T1000 (cell line): ENCODE measurements at regions not wholly inside any gene's neighbourhood (a gene's known extent, or its start where the extent isn't known, plus 50 kb on each side); places are given as distances from the start of the nearest gene placed in this dataset.
A peak's percentile ranks its signal among the peaks of the same experiment; 100 is the strongest.

ENCODE experiments used
- DNase-seq: peaks from one replicate; lab custom pipeline; 2025; ENCODE audit warnings: mixed read lengths; lab: John Stamatoyannopoulos, UW

DNA sequence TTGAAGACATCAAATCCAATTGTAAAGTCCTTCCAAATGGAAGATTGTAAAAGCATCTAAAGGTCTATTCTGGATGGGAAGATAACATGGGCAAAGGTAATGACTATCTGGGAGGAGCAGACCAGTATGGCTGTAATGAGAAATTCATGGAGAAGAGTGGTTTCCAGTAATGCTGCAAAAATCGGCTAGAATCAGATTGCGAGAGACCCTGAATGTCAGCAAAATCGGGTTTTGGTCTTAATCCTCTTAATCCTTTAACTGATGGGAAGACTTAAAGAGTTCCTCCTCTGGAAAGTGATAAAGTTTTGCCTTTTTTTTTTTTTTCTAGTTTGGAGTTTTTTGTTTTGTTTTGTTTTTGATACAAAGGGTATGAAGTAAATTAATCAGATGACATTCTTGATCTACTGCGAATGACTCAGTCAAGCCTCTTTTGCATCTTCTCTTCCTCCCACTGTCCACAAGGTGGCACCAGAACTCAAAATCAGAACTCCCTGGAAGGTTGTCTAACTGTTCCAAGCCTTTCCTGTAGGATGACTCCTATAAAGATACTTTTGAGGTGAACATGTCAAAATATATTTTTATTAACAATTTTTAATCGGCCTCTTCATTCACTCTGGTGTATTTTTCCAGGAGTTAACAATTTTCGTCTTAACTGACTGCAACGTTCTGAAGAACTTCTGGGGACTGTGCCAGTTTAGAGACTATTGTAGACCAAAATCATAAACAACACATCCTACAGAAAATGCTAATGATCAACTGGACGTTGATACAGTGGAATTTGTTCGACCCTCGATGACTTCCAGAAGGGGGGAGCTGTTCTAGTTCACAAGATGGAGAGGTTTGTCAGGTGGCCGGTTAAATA is 213.3 kb upstream of the MIR17HG start:
- peak; percentile 28 for DNase-seq

DNA sequence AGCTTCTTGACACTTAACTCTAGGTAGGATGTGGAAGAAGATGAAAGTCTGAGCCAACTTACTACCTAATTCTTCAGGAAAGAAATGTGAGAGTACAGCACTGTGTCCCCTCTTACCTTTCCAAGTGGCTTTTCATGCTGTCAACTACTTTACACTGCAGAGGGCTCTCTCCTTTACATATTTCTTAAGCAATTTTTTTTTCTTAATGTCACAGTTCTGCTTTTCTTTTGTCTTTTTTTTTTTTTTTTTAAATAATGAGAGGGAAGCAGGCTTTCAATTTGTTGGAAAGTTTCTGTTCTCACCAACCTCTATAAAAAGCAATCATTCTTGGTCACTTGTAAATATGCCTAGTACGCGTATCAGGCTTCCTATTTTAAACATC is 212.7 kb upstream of the MIR17HG start:
- DNase-seq, result no peak

DNA sequence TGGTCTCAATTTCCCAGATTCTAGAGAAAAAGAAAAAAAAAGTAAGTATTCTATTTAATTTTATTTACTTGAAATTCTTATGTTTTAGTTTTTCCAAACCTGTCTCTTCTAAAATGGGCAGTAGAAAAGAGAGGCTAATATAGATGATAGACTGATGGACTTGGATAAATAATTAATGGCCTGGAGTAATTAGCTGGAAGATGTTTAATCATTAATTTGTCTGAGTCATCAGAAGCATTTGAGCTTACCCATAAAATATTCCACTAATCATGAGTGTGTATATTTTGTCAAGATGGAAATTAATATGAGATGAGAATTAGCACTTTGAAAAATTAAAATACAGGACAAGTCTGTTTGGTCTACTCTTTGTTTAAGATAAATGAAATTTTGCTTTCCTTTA is 212.1 kb upstream of the MIR17HG start:
- no peak for DNase-seq

DNA sequence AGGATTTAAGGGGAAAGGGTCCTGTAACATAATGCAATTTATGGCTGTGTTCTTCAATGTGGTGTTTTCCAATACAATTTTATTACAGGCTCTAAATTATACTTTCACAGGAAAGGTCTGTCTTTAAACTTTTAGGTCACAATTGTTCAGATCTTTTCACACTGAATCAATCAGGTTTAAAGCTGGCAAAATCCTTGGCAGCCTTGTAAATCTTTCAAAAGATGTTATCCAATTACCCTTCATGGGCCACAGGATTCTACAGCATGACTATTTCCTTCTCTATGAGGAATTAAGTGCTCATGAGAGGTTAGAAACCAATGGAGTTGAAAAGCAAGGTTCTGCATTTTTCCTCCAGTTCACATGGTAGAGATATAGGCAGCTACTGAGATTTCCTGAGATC is 211.5 kb upstream of the MIR17HG start:
- DNase-seq, result no peak

DNA sequence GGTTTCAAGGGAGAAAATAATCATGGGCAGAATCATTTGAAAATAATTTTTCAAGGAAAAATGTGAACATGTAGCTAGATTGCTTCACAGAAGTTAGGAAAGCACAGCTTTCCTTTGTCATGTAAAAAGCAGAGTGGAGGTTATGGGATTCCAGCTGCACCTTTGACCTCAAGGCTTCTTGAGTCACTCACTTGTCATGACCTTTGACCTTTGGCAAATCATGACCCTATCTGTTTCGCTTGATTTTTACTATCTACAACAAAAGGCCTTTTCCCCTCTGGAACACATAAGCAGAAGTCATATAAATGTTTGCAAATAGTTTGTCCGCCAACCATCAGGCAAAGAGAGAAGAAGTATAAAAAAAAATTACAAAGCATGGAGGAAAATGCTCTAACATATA is 210.7 kb upstream of the MIR17HG start:
- no peak for DNase-seq

DNA sequence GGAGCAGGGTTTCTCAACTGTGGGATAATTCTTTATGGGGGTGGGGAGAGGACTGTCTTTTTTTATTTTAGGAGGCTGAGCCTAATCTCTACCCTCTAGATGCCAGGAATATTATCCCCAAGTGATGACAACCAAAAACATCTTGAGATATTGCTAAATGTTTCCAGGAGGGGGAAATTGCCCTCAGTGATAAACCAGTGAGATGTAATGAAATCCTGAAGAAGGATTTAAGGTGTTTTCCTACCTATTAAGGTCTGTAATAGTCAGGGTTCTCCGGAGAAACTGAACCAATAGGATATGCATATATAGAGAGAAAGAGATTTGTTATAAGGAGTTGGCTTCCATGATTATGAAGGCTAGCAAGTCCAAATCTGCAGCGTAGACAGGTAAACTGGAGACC is 208.3 kb upstream of the MIR17HG start:
- no peak for DNase-seq

DNA sequence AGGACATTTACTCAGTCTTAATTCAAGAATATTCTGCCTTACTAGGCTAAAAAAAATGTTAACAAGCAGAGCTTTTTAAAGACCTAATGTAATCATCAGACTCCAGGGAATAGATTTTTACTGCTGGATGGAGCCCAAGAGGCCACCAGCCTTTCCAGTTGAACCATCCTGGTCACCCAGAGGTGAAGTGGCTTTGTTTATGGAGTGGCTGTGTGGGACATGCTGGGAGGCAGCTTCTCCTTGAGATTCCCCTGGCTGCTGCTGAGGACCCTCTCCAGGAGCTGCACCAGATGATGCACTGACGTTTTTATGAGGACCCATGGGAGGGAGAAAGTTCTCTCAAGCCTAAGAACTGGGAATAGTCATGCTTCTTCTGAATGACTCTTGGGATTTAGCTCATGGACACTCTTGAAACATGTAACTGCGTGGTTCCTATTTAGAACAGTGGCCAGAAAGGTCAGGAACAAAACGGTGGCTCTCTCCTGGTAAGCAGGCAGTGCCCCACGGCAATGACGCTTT is 205.9 kb upstream of the MIR17HG start:
- peak; percentile 74 for DNase-seq

DNA sequence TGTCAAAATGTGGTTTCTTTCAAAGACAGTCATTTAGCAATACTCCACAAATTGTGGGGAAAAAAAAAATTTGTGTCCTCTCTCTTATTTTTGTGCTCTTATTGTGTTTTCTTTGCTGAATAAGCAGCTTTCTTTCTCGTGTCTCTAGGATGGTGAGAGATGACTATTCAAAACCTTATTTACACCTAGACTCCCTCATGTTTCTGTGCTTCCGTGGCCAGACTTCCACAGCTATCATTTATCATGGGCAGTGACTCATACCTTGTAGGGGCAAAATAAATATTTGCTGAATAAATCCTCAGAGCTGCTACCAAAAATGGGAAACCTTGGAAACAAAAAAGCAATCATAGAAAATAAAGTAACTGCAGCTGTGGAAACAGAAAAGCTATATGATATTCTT is 204.9 kb upstream of the MIR17HG start:
- DNase-seq, result peak; percentile 26

DNA sequence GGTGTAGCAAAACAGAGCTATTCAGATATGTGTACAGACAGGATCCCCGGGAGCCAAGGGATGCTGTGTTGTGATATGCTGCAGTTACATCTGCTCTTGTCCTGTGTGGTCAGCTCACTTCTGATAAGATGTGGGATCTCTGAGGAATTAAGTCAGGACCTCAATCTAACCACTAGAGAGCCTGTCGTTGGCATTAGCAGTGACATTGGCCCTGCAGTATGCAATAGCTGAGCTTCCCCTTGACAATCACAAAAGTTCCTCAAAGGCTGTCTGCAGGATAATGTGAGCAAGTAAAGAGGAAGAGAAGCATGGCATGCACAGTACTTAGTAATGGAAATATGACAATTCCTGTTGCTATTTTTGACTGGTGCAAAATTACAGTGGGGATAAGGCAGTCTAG is 203.4 kb upstream of the MIR17HG start:
- no peak for DNase-seq

DNA sequence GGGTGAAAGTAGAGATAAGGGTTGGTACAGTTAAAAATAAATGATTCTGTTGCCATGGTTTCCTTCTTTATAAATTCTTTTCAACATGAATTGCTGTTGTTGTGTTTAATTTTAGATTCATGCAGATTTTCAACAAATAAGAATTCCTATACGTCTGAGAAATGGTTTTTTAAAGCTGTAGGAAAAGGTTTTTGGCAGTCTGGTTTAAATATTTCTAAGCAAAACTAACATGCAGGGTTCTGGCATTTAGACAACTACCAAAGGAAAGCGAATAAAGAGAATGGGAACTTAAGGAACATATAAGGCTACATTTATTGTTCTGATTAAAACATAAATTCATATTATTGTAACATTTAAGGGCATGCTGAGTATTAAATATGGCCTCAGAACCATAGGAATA is 203.0 kb upstream of the MIR17HG start:
- no peak for DNase-seq

DNA sequence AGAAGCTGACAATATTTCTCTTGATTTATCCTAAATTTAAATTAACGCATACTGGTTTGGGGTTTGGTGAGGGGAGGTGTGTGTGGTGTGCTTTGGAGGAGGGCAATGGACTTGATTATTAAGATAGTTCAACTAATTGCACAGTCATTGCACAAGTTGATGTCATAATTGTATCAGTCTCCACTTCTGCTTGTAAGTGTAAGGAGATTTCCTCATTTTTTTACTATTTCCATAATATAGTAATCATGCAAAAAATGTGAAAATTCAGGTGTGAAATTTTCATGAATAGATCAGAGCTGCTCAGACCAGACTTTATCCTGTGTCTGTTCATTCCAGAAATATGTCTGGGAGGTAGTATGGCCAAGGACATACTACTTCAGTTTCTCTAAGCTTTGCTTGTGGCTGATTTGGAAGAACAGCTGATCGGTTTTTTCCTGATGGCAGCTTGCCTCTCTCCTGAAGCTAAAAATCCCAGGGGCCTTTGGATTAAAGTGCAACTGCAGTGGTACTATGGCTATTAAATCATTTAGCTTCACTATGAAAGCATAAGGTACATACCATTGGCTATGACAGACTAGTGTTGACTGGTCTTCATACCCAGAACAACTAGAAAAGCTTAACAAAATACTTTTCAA is 201.8 kb upstream of the MIR17HG start:
- DNase-seq, result no peak

DNA sequence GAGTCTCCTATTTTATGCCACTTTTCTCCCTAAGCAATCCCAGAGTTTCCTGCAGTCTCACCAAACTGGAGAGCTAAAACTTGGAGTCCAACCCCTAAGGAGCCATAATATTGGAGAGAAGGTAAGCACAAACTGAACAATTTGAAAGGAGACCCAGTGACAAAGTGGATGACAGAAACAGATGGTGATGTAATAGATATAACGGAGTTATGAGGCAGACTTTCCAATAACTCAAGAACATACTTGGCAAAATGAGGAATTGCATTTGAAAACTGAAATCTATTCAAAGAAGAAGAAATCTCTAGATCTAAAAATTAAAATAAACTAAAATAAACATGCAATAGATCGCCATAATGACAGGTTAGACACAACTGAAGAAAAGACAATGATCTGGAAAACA is 200.9 kb upstream of the MIR17HG start:
- no peak for DNase-seq

DNA sequence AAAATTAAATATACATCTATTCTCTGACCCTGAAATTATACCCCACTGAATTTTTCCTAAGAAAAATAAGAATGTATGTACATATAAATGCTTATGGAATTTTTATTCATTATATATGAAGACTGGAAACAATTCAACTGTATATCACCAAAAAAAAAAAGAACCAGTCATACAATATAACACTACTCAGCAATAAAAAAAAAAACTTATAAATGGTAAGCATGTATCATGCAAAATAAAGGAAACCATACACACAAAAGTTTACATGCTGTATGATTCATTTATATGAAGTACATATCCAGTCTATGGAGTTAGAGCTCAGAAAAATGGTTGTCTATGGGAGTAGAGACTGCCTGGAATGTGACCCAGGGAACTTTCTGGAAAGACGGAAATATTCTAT is 199.4 kb upstream of the MIR17HG start:
- DNase-seq, result no peak

DNA sequence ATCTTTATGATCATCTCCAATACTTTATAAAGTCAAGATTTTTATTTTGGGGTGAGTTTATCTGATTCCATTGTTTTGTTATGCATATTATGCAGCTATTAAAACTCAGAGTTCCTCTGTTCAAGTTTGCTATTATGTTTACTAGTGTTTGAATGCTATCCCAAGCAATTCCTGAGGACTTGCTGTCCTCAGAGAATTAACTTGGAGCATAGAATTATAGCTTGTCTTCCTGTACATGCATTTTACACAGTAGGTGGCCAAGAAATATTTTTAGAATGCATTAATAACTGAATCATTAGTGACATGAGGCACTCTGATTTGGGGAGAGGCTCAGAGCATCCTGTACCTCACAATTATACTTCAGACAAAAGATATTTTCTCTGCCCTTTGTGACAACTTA is 195.6 kb upstream of the MIR17HG start:
- no peak for DNase-seq

DNA sequence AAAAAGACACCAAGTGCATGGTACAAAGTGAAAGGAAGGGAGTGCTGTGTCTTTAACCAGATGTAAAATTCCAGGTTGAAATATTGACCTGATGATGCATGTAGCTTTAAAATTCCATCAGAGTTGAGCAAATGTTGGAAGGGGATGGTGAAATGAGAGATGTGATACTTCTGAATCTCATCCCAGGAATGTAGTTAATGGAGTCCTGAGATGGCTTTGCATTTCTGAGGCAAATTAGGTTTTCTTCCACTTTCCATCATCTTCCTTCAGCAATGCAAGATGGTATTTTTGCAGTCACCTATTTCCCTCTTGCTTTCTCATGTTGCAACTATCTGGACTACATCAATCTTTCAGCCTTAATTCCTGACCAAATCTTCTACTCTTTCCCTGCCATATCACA is 194.1 kb upstream of the MIR17HG start:
- no peak for DNase-seq

DNA sequence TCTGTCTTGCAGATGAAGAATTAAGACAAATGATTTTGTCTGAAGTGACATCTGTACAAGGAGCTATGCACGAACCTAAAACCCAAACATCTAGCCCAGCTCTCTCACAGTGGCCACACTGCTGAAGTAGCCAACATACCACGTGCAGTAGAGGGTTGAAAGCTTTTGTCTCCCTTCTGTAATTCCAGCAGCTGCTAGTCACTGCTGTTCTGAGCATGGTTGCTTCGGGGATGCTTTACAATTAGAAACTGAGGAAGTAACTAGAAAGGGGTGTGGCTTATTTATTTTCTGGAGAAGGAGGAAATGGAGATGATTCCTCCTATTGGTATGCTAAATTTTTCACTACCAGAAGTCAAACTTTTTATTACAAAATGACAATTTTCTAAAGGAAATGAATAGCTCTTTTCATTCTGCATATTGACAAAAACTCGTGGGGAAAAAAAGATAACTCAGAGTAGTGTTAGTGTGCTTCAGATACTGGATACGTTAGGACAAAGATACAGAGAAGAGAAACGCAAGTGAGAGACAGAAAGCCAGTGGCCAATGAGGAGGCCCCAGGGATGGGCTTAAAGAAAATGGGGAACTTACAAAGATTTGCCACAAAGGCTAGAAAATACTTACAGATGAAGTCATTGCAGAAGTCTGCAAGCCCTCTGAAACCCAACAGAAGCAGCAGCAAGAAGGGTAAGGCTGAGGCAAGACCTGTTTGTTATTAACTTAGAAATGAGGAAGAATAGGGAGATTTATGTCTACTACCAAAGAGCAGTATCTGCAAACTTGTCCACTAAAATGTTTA is 192.7 kb upstream of the MIR17HG start:
- DNase-seq, result no peak

DNA sequence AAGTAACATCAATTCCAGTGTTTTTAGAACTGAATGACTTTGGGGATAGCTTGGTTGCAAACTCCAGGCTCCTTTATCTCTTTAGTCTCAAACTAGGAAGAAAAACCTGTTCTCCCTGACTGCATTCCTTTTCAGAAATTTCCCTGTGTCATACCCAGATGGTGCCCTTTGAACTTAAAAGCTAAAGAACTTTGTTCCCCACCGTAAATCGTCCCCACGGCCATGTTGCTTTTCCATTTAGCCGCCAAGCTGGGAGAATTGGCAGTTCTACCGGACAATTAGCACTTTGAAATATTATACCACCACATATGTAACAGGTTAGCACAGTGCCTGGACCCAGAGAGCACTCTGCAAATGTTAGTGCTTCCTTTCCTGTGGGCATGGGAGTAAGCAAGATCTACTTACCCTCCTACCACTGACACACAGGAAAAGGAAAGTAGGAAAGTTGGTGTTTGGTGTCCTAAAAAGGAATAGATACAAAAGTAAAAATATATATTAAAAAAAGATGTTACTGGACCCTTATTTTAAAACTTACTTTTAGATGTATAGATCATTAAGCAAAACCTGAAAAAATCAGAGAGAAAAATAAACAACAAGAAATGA is 191.9 kb upstream of the MIR17HG start:
- no peak for DNase-seq

DNA sequence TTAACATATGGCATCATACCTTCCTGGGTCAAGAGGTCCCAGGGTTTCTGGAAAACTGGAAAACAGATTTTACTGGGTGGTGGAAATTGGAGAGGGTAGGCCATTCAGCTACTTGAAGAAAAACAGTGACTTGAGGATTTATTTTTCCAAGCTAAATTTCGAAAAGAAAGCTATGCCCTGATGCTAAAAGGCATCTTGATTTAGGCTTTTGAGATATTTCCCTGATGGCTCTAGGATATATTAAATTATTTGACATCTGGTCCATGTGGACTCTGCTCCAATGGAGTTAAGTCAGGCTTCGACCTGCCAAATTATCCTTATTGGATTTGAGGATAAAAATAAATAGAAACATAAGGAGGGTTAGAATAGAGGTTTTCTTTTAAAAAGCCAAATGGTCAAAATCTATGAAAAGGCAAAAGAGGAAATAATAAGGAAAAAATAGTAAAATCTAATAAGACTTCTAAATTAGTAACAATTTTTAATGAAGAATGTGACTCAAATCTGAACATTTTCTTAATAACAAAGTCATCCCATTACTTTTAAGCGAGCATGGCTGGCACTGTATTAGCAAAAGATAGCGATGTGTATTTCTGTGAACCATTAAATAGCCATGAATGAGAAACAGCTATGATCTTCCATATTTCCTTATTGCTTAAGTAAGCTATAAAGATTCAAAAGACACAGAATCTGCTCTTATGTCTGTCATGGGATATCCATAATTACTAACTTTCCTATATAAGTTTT is 190.0 kb upstream of the MIR17HG start:
- DNase-seq, result no peak

DNA sequence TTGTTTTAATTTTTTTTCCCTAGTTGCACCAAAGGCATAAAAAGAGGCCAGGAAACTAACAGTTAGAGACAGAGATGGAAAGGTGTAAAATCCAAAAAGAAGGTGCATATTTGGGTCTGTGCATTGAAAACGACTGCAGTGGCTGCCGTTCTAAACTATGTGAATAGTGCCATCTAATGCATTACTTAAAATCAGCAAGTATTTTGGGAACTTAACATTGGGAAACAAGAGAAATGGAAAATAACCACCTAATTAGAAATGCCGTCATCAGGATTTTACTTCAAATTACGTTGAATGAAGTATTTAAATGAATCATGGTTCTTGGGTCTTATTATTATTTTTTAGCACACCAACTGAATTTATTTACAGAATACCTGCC is 189.5 kb upstream of the MIR17HG start:
- no peak for DNase-seq

DNA sequence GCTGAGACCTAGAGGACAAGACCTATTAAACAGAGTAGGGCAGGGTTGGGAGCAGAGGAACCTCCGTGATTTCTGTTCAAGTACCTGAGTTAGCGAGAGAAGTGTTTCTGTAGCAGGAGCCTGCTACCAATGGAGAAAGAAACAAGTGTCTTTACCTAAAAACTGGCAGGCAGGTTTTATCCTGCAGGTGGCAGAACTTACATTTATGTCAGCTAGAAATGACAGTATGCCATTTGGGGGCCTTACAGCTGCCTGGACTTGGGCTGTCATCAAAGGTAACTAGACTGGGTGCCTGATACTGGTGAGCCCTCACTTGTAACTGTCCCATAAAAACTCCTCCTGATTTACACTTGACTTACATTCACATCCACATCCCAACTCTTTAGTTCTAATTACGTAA is 185.3 kb upstream of the MIR17HG start:
- no peak for DNase-seq

DNA sequence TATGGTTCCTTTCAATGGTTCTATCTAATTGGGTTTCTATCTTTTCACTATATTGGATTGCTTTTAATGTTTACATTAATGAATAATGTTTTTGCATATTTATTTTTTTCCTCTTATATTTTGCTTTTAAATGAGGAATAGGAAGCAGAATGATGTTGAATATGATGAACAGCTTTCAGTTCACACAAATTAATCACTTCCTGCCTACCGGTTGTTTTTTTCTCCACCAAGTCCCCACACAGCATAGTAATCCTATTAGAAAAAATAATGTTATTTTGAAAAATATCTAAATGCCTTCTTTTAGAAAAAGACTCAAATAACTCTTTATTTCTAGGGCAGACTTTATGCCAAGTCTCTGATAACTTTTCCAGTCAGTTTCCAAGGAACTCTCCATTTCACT is 184.9 kb upstream of the MIR17HG start:
- no peak for DNase-seq

DNA sequence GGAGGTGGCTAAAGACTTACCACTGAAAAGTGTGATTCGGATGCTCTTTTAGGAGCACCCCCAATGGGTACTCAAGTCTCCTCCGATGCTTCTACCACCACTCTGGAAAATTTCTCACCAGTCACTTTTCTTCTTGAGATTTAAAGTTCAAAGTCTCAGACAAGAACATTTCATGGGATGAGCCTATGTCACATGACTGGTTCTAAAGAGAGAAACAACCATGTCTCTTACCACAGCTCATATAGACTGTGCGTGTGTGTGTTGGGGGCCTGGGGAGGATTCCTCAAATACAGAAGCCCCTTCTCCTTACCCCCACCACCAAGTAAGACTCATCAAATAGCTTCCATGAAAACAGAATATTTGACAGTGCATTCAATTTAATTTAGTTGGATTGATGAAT is 181.7 kb upstream of the MIR17HG start:
- no peak for DNase-seq
